ENCODE measurements at regions not wholly inside any gene's neighbourhood (a gene's known extent, or its start where the extent isn't known, plus 50 kb on each side); places are given as distances from the start of the nearest gene placed in this dataset.

DNA sequence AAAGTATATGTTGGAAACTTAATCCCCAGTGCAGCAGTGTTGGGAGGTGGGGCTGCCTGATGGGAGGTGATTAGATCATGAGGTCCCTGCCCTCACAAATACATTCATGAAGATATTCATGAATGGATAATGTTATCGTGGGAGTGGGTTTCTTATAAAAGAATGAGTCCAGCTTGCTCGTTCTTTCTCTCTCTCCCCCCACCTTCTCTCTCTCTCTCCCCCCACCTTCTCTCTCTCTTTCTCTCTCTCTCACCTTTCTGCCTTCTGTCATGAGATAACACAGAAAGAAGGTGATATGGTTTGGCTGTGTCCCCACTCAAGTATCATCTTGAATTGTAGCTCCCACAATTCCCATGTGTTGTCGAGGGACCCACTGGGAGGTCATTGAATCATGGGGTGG is 66.7 kb upstream of the NUP50 start:
- no peak overlapping the region for H3K27ac ChIP-seq
- no peaks in the 10 kb centered on the region for H3K36me3 ChIP-seq
- DNase-seq (no peak), ATAC-seq (ENCODE audit: low FRiP score in 2 of 2) (no peak)
- peaks cover 0 to 4% (median 0%) of the 10 kb centered on the region in 4 donors for H3K27me3 ChIP-seq
- no peak overlapping the region for H3K4me3 ChIP-seq
- H3K9me3 ChIP-seq: peaks cover 0 to 6% (median 0%) of the 10 kb centered on the region in 4 donors
- H3K4me1 ChIP-seq: no peaks in the 10 kb centered on the region
- 77 to 85% methylated on average over 3 of the region's 3 CpGs for WGBS, 2 donors
- TF ChIP-seq EP300 (IDR thresholded peaks at IDR 0.05) (no peak), POLR2AphosphoS5 (IDR thresholded peaks at IDR 0.05) (no peak), CTCF (IDR thresholded peaks at IDR 0.05) (no peak), POLR2A (IDR thresholded peaks at IDR 0.05) (no peak)

- H3K27ac ChIP-seq: no peak overlapping the region
- no peaks in the 10 kb centered on the region for H3K4me1 ChIP-seq
- 81 to 91% methylated on average over 8 of the region's 8 CpGs for WGBS, 2 donors
- H3K36me3 ChIP-seq: no peaks in the 10 kb centered on the region
- no peak for DNase-seq
- no peaks in the 10 kb centered on the region for H3K9me3 ChIP-seq
- TF ChIP-seq EP300 (IDR thresholded peaks at IDR 0.05) (no peak), POLR2AphosphoS5 (IDR thresholded peaks at IDR 0.05) (no peak), POLR2A (IDR thresholded peaks at IDR 0.05) (no peak), CTCF (IDR thresholded peaks at IDR 0.05) (no peak)
- ATAC-seq (ENCODE audit: low FRiP score in 2 of 2): no peak
- peaks cover 0 to 4% (median 0%) of the 10 kb centered on the region in 4 donors for H3K27me3 ChIP-seq
- no peak overlapping the region for H3K4me3 ChIP-seq
Measured at GRCh38 chr22:45098056-45098455, 65.7 kb upstream of the NUP50 start.

DNA sequence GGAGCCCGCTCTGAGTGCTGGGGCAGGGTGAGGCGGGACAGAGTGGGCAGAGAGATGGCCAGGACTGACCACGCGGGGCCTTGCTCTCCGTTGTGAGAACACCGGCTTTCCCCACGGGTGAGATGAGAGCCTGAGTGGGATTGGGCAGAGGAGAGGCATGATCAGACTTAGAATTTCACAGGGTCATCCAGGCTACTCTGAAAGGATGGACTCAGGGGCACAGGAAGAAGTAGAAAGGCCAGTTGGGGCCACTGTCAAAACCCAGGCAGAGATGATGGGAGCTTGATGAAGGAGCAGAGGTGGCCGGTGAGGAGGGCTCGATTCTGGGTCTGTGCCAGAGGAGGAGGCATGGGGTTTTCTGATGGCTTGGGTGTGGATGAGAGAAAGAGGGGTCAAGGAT is 63.8 kb upstream of the NUP50 start:
- no peaks in the 10 kb centered on the region for H3K36me3 ChIP-seq
- 79 to 82% methylated on average over 9 of the region's 9 CpGs for WGBS, 2 donors
- ATAC-seq (ENCODE audit: low FRiP score in 2 of 2): no peak

DNA sequence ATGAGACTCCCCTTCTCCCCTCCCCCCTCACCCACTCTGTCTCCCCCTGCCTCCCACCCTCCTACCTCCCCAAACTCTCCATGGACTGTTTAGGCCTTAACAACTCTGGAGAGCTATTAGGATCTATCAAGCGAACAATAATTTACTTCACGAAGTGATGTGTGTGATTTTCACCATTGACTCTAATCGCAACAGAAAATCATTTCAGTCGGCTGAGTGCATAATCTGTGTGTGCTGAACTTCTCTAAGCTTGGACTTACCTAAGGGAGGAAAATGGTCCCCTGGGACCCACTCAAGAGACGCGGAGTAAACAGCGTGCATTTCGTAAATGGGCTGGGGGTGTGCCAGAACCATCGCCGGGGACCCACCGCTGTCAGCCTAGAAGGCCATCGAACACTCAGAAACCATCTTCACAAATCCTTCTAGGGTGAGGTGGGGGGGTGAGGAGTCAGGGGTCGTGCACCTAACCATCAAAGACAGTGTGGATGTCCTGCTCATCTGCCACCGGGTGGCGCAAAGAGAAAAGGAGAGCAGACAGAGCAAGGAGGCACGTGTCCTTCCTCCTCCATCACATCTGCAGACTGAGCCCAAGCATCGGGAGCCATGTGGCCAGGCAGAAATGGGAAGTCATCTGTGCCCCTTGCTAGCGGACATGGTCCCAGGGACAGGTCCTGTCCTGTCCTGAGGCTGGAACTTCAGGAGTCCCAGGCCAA is 62.1 kb upstream of the NUP50 start:
- ATAC-seq (ENCODE audit: low FRiP score in 2 of 2) (peak; percentile 31 to 70), DNase-seq (peak in 1 of 2 donors; percentile 44)
- Histone ChIP-seq H3K4me3 (no peak overlapping the region), H3K27me3 (peaks cover 0 to 4% (median 0%) of the 10 kb centered on the region in 4 donors), H3K9me3 (no peaks in the 10 kb centered on the region), H3K36me3 (no peaks in the 10 kb centered on the region), H3K27ac (no peak overlapping the region), H3K4me1 (no peaks in the 10 kb centered on the region)
- 46 to 53% methylated on average over 17 to 18 of the region's 18 CpGs for WGBS, 2 donors
- TF ChIP-seq CTCF (IDR thresholded peaks at IDR 0.05): peak in 5 of 6 experiments; percentile 23 to 61 (median 50)
- TF ChIP-seq EP300 (IDR thresholded peaks at IDR 0.05): no peak

More for the DNA sequence above, 63.8 kb upstream of the NUP50 start:
- Histone ChIP-seq H3K9me3 (no peaks in the 10 kb centered on the region), H3K4me3 (no peak overlapping the region), H3K4me1 (no peaks in the 10 kb centered on the region), H3K27ac (no peak overlapping the region), H3K27me3 (peaks cover 0 to 4% (median 0%) of the 10 kb centered on the region in 4 donors)
- TF ChIP-seq CTCF (IDR thresholded peaks at IDR 0.05) (no peak), POLR2A (IDR thresholded peaks at IDR 0.05) (no peak), EP300 (IDR thresholded peaks at IDR 0.05) (no peak), POLR2AphosphoS5 (IDR thresholded peaks at IDR 0.05) (no peak)
- DNase-seq: no peak

DNA sequence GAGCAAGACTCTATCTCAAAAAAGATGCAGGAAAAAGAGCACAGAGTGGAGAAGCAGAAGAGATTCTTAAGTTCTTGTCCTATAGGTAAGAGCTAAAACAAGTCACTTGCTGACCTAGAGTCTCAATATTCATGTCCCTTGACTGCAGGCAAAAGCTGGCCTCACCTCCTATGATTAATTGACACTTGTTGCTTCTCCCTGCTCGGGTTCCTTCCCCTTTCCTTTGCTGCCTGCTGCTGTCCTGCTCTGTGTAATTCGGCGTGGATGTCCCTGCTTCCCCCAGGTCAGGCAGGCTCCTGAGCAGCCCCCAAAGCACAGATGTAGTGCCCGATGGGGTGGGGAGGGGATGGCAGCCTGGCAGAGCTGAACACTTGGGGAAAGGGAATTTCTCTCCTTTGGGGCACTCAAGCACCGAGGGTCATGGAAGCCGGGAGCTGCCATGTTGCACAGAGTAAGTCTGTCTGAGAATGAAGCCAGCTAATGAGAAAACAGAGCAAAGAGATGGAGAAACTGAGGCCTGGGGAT is 60.8 kb upstream of the NUP50 start:
- Histone ChIP-seq H3K27ac (no peak overlapping the region), H3K4me3 (no peak overlapping the region), H3K9me3 (no peaks in the 10 kb centered on the region), H3K36me3 (no peaks in the 10 kb centered on the region), H3K4me1 (no peaks in the 10 kb centered on the region), H3K27me3 (peaks cover 0 to 4% (median 0%) of the 10 kb centered on the region in 4 donors)
- ATAC-seq (ENCODE audit: low FRiP score in 2 of 2) (no peak), DNase-seq (no peak)
- 47 to 50% methylated on average over 6 of the region's 6 CpGs for WGBS, 2 donors
- no peak for TF ChIP-seq EP300 (IDR thresholded peaks at IDR 0.05)
- TF ChIP-seq POLR2AphosphoS5 (IDR thresholded peaks at IDR 0.05): no peak
- no peak for TF ChIP-seq CTCF (IDR thresholded peaks at IDR 0.05)

All from upper lobe of left lung (tissue), 6 donors.